CD14-positive monocyte (primary cell): ENCODE measurements at regions not wholly inside any gene's neighbourhood (a gene's known extent, or its start where the extent isn't known, plus 50 kb on each side); places are given as distances from the start of the nearest gene placed in this dataset.

Experiments
- DNase-seq, 3 donors: peaks; one replicate each; pipeline ENCODE4 v3.0.0-alpha.2; 2011 to 2022
- H2AFZ ChIP-seq: 2 replicates; pipeline ENCODE4 v1.6.0; 2012; ENCODE audit warnings: mild to moderate bottlenecking, low read depth, low read length, inconsistent platforms; ENCODE audit not compliant: insufficient read depth, poor library complexity, severe bottlenecking
- H3K27ac ChIP-seq, 2 donors: 1 replicate in 1 of 2; 2 replicates in 1 of 2; pipeline ENCODE4 v1.5.1; 2012 to 2013; ENCODE audit warnings: low read length in 2 of 2, control low read depth in 1 of 2, inconsistent platforms in 1 of 2, low read depth in 1 of 2, mild to moderate bottlenecking in 1 of 2
- H3K27me3 ChIP-seq, 2 donors: one replicate each; pipeline versions ENCODE4 v1.6.0 to v1.6.1; 2011 to 2013; ENCODE audit warnings: low read length in 2 of 2; ENCODE audit not compliant: control insufficient read depth in 2 of 2, insufficient read depth in 2 of 2
- H3K36me3 ChIP-seq, 2 donors: replicated peaks in 1 of 2; 1 replicate in 1 of 2; 2 replicates in 1 of 2; pipeline versions ENCODE4 v1.5.1 to v1.6.1; 2012 to 2013; ENCODE audit warnings: low read length in 2 of 2, control low read depth in 1 of 2, inconsistent platforms in 1 of 2, mild to moderate bottlenecking in 1 of 2; ENCODE audit not compliant: insufficient read depth in 2 of 2, control insufficient read depth in 1 of 2
- H3K4me1 ChIP-seq, 2 donors: 1 replicate in 1 of 2; 2 replicates in 1 of 2; pipeline versions ENCODE4 v1.5.1 to v1.6.1; 2012 to 2013; ENCODE audit warnings: low read length in 2 of 2, control low read depth in 1 of 2, inconsistent platforms in 1 of 2, mild to moderate bottlenecking in 1 of 2, moderate library complexity in 1 of 2; ENCODE audit not compliant: insufficient read depth in 2 of 2, control insufficient read depth in 1 of 2
- H3K4me2 ChIP-seq: replicated peaks from 2 replicates; pipeline ENCODE3; 2012; ENCODE audit warnings: low read length, moderate library complexity, mild to moderate bottlenecking; ENCODE audit not compliant: poor library complexity, severe bottlenecking; ENCODE audit errors: extremely low read depth
- H3K4me3 ChIP-seq, 3 experiments: fragments of 200-600 bp in 1 of 3; sonication (generic) in 1 of 3; replicated peaks in 1 of 3; 1 replicate in 2 of 3; 2 replicates in 1 of 3; pipeline ENCODE4 v1.5.1; 2011 to 2013; ENCODE audit warnings: low read length in 3 of 3, mild to moderate bottlenecking in 3 of 3, control low read depth in 2 of 3, low read depth in 2 of 3, inconsistent platforms in 1 of 3, moderate library complexity in 1 of 3
- H3K79me2 ChIP-seq: 2 replicates; pipeline ENCODE4 v1.6.0; 2012; ENCODE audit warnings: mild to moderate bottlenecking, control low read depth, inconsistent platforms, low read length, moderate library complexity; ENCODE audit not compliant: insufficient read depth
- H3K9ac ChIP-seq: 2 replicates; pipeline ENCODE4 v1.6.0; 2017; ENCODE audit warnings: low read length, mild to moderate bottlenecking; ENCODE audit not compliant: insufficient read depth, poor library complexity, severe bottlenecking
- H3K9me3 ChIP-seq, 2 donors: replicated peaks in 1 of 2; 1 replicate in 1 of 2; 2 replicates in 1 of 2; pipeline versions ENCODE4 v1.5.1 to v1.6.1; 2012 to 2013; ENCODE audit warnings: low read length in 2 of 2, control low read depth in 1 of 2; ENCODE audit not compliant: control insufficient read depth in 1 of 2, insufficient read depth in 1 of 2
- H4K20me1 ChIP-seq: 2 replicates; pipeline ENCODE4 v1.6.0; 2012; ENCODE audit warnings: mild to moderate bottlenecking, low read length, control low read depth, moderate library complexity; ENCODE audit not compliant: insufficient read depth
- H3K27ac Mint-ChIP-seq, 7 donors: one replicate each; pipeline ENCODE4 v1.8.0; 2020; ENCODE audit warnings: mild to moderate bottlenecking in 7 of 7, mixed read lengths in 7 of 7, moderate library complexity in 6 of 7, inconsistent platforms in 2 of 7
- H3K27me3 Mint-ChIP-seq, 3 donors: one replicate each; pipeline ENCODE4 v1.8.0; 2021 to 2022; ENCODE audit warnings: low read depth in 3 of 3, mild to moderate bottlenecking in 3 of 3, mixed read lengths in 3 of 3, moderate library complexity in 3 of 3, inconsistent platforms in 1 of 3
- H3K36me3 Mint-ChIP-seq, 2 donors: one replicate each; pipeline ENCODE4 v1.8.0; 2020; ENCODE audit warnings: mixed read lengths in 2 of 2, inconsistent platforms in 1 of 2, mild to moderate bottlenecking in 1 of 2
- H3K4me1 Mint-ChIP-seq: one replicate; pipeline ENCODE4 v1.8.0; 2020; ENCODE audit warnings: mild to moderate bottlenecking, mixed read lengths
- H3K4me3 Mint-ChIP-seq, 2 donors: one replicate each; pipeline ENCODE4 v1.8.0; 2020; ENCODE audit warnings: mild to moderate bottlenecking in 2 of 2, mixed read lengths in 2 of 2, moderate library complexity in 1 of 2
- H3K9me3 Mint-ChIP-seq, 7 donors: one replicate each; pipeline ENCODE4 v1.8.0; 2020 to 2022; ENCODE audit warnings: mixed read lengths in 7 of 7, mild to moderate bottlenecking in 6 of 7, moderate library complexity in 6 of 7, inconsistent platforms in 2 of 7
- WGBS: methylation state at CpG from one replicate; pipeline ENCODE4 v1.1.5; 2013; ENCODE audit warnings: missing lambda C conversion rate; ENCODE audit not compliant: insufficient coverage; 5-methylcytosine and 5-hydroxymethylcytosine counted together
- intact Hi-C, 2 donors: fragments of 100-400 bp; cut with micrococcal nuclease; formaldehyde crosslinking; loops; one replicate each; pipeline versions ENCODE4 v1.15.0 to v1.15.1; 2023
- TF ChIP-seq, protein P1 (sequence below): fragments of 200-600 bp; IDR thresholded peaks from one replicate; pipeline ENCODE4 v1.8.0; 2022; ENCODE audit warnings: antibody characterized with exemption, mild to moderate bottlenecking

DNA sequence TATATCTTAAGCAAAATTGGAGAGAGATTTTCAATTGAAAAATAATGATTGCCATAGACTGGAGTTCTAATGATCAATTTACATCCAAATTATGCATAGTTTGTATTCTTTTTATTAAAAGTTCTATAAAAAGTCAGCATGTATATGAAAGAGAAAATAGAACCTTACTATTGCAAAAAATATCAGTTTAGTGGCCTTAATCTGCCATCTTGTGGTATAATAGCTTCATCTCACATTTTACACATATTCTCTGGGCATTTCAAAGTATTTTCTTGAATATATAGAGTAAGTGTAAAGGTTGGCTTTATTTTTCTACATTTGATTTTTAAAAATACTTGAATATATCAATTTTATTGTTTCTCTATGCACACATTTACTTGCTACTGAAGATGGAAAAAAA lies 1858.6 kb upstream of the CDH9 start:
- H3K4me1 Mint-ChIP-seq = no peaks in the 10 kb centered on the region
- no peak for DNase-seq
- H3K36me3 Mint-ChIP-seq = no peaks in the 10 kb centered on the region
- H3K4me3 Mint-ChIP-seq = no peak overlapping the region
- Histone ChIP-seq H3K4me1 (no peaks in the 10 kb centered on the region), H3K9ac (no peak overlapping the region), H3K27me3 (no peaks in the 10 kb centered on the region), H3K79me2 (no peaks in the 10 kb centered on the region), H3K4me2 (no peak overlapping the region), H3K36me3 (no peaks in the 10 kb centered on the region), H4K20me1 (no peaks in the 10 kb centered on the region), H3K9me3 (no peaks in the 10 kb centered on the region), H3K4me3 (no peak overlapping the region), H2AFZ (no peak overlapping the region), H3K27ac (no peak overlapping the region)
- intact Hi-C loops = no loop called here
- peaks cover 0 to 2% (median 0%) of the 10 kb centered on the region in 7 donors for H3K9me3 Mint-ChIP-seq
- TF ChIP-seq, protein P1, sequence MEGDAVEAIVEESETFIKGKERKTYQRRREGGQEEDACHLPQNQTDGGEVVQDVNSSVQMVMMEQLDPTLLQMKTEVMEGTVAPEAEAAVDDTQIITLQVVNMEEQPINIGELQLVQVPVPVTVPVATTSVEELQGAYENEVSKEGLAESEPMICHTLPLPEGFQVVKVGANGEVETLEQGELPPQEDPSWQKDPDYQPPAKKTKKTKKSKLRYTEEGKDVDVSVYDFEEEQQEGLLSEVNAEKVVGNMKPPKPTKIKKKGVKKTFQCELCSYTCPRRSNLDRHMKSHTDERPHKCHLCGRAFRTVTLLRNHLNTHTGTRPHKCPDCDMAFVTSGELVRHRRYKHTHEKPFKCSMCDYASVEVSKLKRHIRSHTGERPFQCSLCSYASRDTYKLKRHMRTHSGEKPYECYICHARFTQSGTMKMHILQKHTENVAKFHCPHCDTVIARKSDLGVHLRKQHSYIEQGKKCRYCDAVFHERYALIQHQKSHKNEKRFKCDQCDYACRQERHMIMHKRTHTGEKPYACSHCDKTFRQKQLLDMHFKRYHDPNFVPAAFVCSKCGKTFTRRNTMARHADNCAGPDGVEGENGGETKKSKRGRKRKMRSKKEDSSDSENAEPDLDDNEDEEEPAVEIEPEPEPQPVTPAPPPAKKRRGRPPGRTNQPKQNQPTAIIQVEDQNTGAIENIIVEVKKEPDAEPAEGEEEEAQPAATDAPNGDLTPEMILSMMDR = no peak
- H3K27me3 Mint-ChIP-seq = no peaks in the 10 kb centered on the region
- H3K27ac Mint-ChIP-seq = no peak overlapping the region

GRCh38 chr5:28880936-28881335 lies 1842.5 kb upstream of the CDH9 start:
- no peaks in the 10 kb centered on the region for H3K79me2 ChIP-seq
- H3K9me3 Mint-ChIP-seq = peaks cover 4 to 17% (median 6%) of the 10 kb centered on the region in 7 donors

More at GRCh38 chr5:28880936-28881335, 1842.5 kb upstream of the CDH9 start:
- no peaks in the 10 kb centered on the region for H3K36me3 Mint-ChIP-seq
- H3K4me3 Mint-ChIP-seq = no peak overlapping the region
- H3K27ac Mint-ChIP-seq = no peak overlapping the region
- H3K4me2 ChIP-seq = no peak overlapping the region
- no peaks in the 10 kb centered on the region for H3K27me3 ChIP-seq
- no peak overlapping the region for H3K9ac ChIP-seq
- no peak for DNase-seq
- no peaks in the 10 kb centered on the region for H3K36me3 ChIP-seq
- no CpG with 5 or more reads among the region's 1 CpG for WGBS
- no peaks in the 10 kb centered on the region for H4K20me1 ChIP-seq
- peaks cover 0 to 2% (median 0%) of the 10 kb centered on the region in 3 donors for H3K27me3 Mint-ChIP-seq
- no peaks in the 10 kb centered on the region for H3K4me1 Mint-ChIP-seq
- H3K4me1 ChIP-seq = no peaks in the 10 kb centered on the region
- peaks cover 22% of the 10 kb centered on the region in 2 donors for H3K9me3 ChIP-seq
- H2AFZ ChIP-seq = no peak overlapping the region
- intact Hi-C loops = no loop called here
- H3K27ac ChIP-seq = no peak overlapping the region
- TF ChIP-seq, protein P1 = no peak
- H3K4me3 ChIP-seq = no peak overlapping the region
